Spleen (tissue), 11 donors: ENCODE measurements at regions not wholly inside any gene's neighbourhood (a gene's known extent, or its start where the extent isn't known, plus 50 kb on each side); places are given as distances from the start of the nearest gene placed in this dataset.
"Not testable (repeated sequence)": the region's sequence is repeated elsewhere in the genome, so short reads cannot be mapped to it uniquely, and the experiment has no call there.

Experiments
- DNase-seq: peaks from one replicate; pipeline ENCODE4 v3.0.0-alpha.2; 2020
- H3K27ac ChIP-seq, 8 donors: fragments of 200-600 bp; sonication (generic) in 7 of 8; 1 replicate in 4 of 8; 2 replicates in 4 of 8; pipeline versions ENCODE4 v1.5.0 to v1.8.0; 2016 to 2021; ENCODE audit warnings: inconsistent platforms in 4 of 8, mild to moderate bottlenecking in 4 of 8, moderate library complexity in 1 of 8
- H3K27me3 ChIP-seq, 7 donors: fragments of 200-600 bp; sonication (generic) in 6 of 7; replicated peaks in 1 of 7; 1 replicate in 4 of 7; 2 replicates in 3 of 7; pipeline versions ENCODE4 v1.5.0 to v1.8.0; 2016 to 2021; ENCODE audit warnings: inconsistent platforms in 3 of 7, mild to moderate bottlenecking in 1 of 7
- H3K36me3 ChIP-seq, 6 donors: fragments of 200-600 bp; sonication (generic) in 5 of 6; 1 replicate in 4 of 6; 2 replicates in 2 of 6; pipeline versions ENCODE4 v1.5.0 to v1.8.0; 2016 to 2021; ENCODE audit warnings: inconsistent platforms in 2 of 6
- H3K4me1 ChIP-seq, 6 donors: fragments of 200-600 bp; sonication (generic) in 5 of 6; 1 replicate in 3 of 6; 2 replicates in 3 of 6; pipeline versions ENCODE4 v1.5.0 to v1.8.0; 2016 to 2021; ENCODE audit warnings: inconsistent platforms in 3 of 6
- H3K4me3 ChIP-seq, 8 donors: fragments of 200-600 bp; sonication (generic) in 7 of 8; 1 replicate in 4 of 8; 2 replicates in 4 of 8; pipeline versions ENCODE4 v1.5.0 to v1.8.0; 2016 to 2021; ENCODE audit warnings: inconsistent platforms in 4 of 8, mild to moderate bottlenecking in 4 of 8, moderate library complexity in 2 of 8
- H3K9me3 ChIP-seq, 8 donors: fragments of 200-600 bp; sonication (generic) in 7 of 8; 1 replicate in 4 of 8; 2 replicates in 4 of 8; pipeline versions ENCODE4 v1.5.0 to v1.8.0; 2016 to 2021; ENCODE audit warnings: inconsistent platforms in 4 of 8
- CTCF ChIP-seq, 11 experiments: fragments of 200-600 bp in 7 of 11; fragments of 450-650 bp in 4 of 11; sonication (generic) in 4 of 11; IDR thresholded peaks in 8 of 11; conservative IDR thresholded peaks in 3 of 11; 1 replicate in 7 of 11; 2 replicates in 4 of 11; pipeline versions ENCODE4 v1.4.0 to v1.8.0; 2016 to 2021; ENCODE audit warnings: antibody characterized with exemption in 11 of 11, inconsistent platforms in 4 of 11, mild to moderate bottlenecking in 1 of 11
- POLR2A ChIP-seq, 3 donors: fragments of 450-650 bp; IDR thresholded peaks; one replicate each; pipeline ENCODE4 v1.5.1; 2017; ENCODE audit warnings: antibody characterized with exemption in 3 of 3, mild to moderate bottlenecking in 1 of 3
- POLR2AphosphoS5 ChIP-seq, 3 donors: sonication (generic); formaldehyde crosslinking; IDR thresholded peaks; one replicate each; pipeline ENCODE4 v1.5.1; 2017; ENCODE audit warnings: antibody characterized with exemption in 3 of 3
- WGBS, 5 donors: extraction: QIAGEN DNeasy Blood & Tissue Kit in 3 of 5; methylation state at CpG; one replicate each; pipeline versions ENCODE4 v1.1.5 to v1.1.7; 2013 to 2018; 5-methylcytosine and 5-hydroxymethylcytosine counted together
- intact Hi-C: fragments of 100-400 bp; cut with DNase I; formaldehyde crosslinking; loops from one replicate; pipeline ENCODE4 v1.15.0; 2023; ENCODE audit warnings: low total_unique reads
- donor health status: healthy with polysubstance abuse.
- donor health status: DM: no; HTN: no; CAD: no; lungs with moderate emphysema.
- donor health status: DM: no; HTN: no; CAD: no.
- donor health status: Bipolar disorder and iron deficiency.
- donor health status: healthy.
- donor health status: DM: no; HTN: no; CAD: no.
- donor health status: DM: yes; HTN: yes; CAD: no.

- TF ChIP-seq POLR2AphosphoS5 (IDR thresholded peaks at IDR 0.05): no peak
- TF ChIP-seq CTCF (IDR thresholded peaks at IDR 0.05 in 8 of 11, conservative IDR thresholded peaks at IDR 0.05 in 3 of 11): no peak
- no peak for TF ChIP-seq POLR2A (IDR thresholded peaks at IDR 0.05)
- intact Hi-C loops: no loop called here
- H3K27me3 ChIP-seq: no peaks in the 10 kb centered on the region
- no peaks in the 10 kb centered on the region for H3K36me3 ChIP-seq
- WGBS, 5 donors: 78 to 100% (median 82%) methylated on average over 2 of the region's 2 CpGs
- H3K9me3 ChIP-seq: peaks cover 0 to 10% (median 0%) of the 10 kb centered on the region in 8 donors
- H3K4me3 ChIP-seq: no peak overlapping the region
- no peak overlapping the region for H3K27ac ChIP-seq
- no peaks in the 10 kb centered on the region for H3K4me1 ChIP-seq
- no peak for DNase-seq
Observed at GRCh38 chrX:139324756-139325155, 205.8 kb upstream of the F9 start.

GRCh38 chrX:139320661-139321354, 209.7 kb upstream of the F9 start:
- intact Hi-C loops, H3K9me3 ChIP-seq, H3K27ac ChIP-seq, H3K4me1 ChIP-seq, H3K36me3 ChIP-seq, H3K27me3 ChIP-seq, H3K4me3 ChIP-seq: not testable (repeated sequence)
- DNase-seq: peak; percentile 67
- 89 to 97% (median 94%) methylated on average over 11 to 38 of the region's 38 CpGs for WGBS, 5 donors

- H3K27me3 ChIP-seq, H3K27ac ChIP-seq, H3K4me3 ChIP-seq, H3K36me3 ChIP-seq, DNase-seq, H3K4me1 ChIP-seq, intact Hi-C loops: not testable (repeated sequence)
- peaks cover 0 to 34% (median 17%) of the 10 kb centered on the region in 8 donors for H3K9me3 ChIP-seq
Observed at GRCh38 chrX:139306675-139307074, 223.9 kb upstream of the F9 start.

GRCh38 chrX:139304471-139304870, 226.1 kb upstream of the F9 start:
- H3K27me3 ChIP-seq: no peaks in the 10 kb centered on the region
- TF ChIP-seq CTCF (IDR thresholded peaks at IDR 0.05 in 8 of 11, conservative IDR thresholded peaks at IDR 0.05 in 3 of 11): no peak
- no peak for TF ChIP-seq POLR2AphosphoS5 (IDR thresholded peaks at IDR 0.05)
- no peak for TF ChIP-seq POLR2A (IDR thresholded peaks at IDR 0.05)
- H3K36me3 ChIP-seq: no peaks in the 10 kb centered on the region
- no peak overlapping the region for H3K4me3 ChIP-seq
- peaks cover 0 to 34% (median 17%) of the 10 kb centered on the region in 8 donors for H3K9me3 ChIP-seq
- no peak overlapping the region for H3K27ac ChIP-seq
- intact Hi-C loops: no loop called here
- DNase-seq: no peak
- 35 to 65% (median 46%) methylated on average over 3 of the region's 3 CpGs for WGBS, 5 donors
- H3K4me1 ChIP-seq: no peaks in the 10 kb centered on the region

GRCh38 chrX:139299309-139299708, 231.2 kb upstream of the F9 start:
- no peaks in the 10 kb centered on the region for H3K4me1 ChIP-seq
- no peak overlapping the region for H3K27ac ChIP-seq
- H3K9me3 ChIP-seq: no peaks in the 10 kb centered on the region
- TF ChIP-seq POLR2A (IDR thresholded peaks at IDR 0.05) (no peak), CTCF (IDR thresholded peaks at IDR 0.05 in 8 of 11, conservative IDR thresholded peaks at IDR 0.05 in 3 of 11) (no peak), POLR2AphosphoS5 (IDR thresholded peaks at IDR 0.05) (no peak)
- H3K36me3 ChIP-seq: no peaks in the 10 kb centered on the region
- H3K27me3 ChIP-seq: no peaks in the 10 kb centered on the region
- H3K4me3 ChIP-seq: no peak overlapping the region
- no peak for DNase-seq
- intact Hi-C loops: no loop called here
